Muscle of leg (tissue), 3 donors: ENCODE measurements at regions not wholly inside any gene's neighbourhood (a gene's known extent, or its start where the extent isn't known, plus 50 kb on each side); places are given as distances from the start of the nearest gene placed in this dataset.
A peak's percentile ranks its signal among the peaks of the same experiment; 100 is the strongest.

Experiments
- DNase-seq: peaks from one replicate; pipeline ENCODE4 v3.0.0; 2013
- H3K27ac ChIP-seq: one replicate; pipeline ENCODE4 v1.5.1; 2013; ENCODE audit warnings: mild to moderate bottlenecking, low read length, control low read depth
- H3K27me3 ChIP-seq: one replicate; pipeline ENCODE4 v1.6.1; 2013; ENCODE audit warnings: low read length; ENCODE audit not compliant: control insufficient read depth, insufficient read depth
- H3K36me3 ChIP-seq: one replicate; pipeline ENCODE4 v1.6.1; 2013; ENCODE audit warnings: low read length; ENCODE audit not compliant: control insufficient read depth, insufficient read depth
- H3K4me1 ChIP-seq: one replicate; pipeline ENCODE4 v1.6.1; 2013; ENCODE audit warnings: low read length; ENCODE audit not compliant: control insufficient read depth, insufficient read depth
- H3K4me3 ChIP-seq: one replicate; pipeline ENCODE4 v1.5.1; 2013; ENCODE audit warnings: low read length, control low read depth
- H3K9me3 ChIP-seq: replicated peaks from 2 replicates; pipeline ENCODE4 v1.6.1; 2013; ENCODE audit warnings: low read depth, low read length; ENCODE audit not compliant: control insufficient read depth
- WGBS: methylation state at CpG from one replicate; pipeline ENCODE4 v1.1.5; 2013; ENCODE audit warnings: missing lambda C conversion rate; ENCODE audit not compliant: insufficient coverage; 5-methylcytosine and 5-hydroxymethylcytosine counted together

GRCh38 chr10:128537834-128538330, 411.7 kb upstream of the MKI67 start:
- Histone ChIP-seq H3K36me3 (no peaks in the 10 kb centered on the region), H3K27ac (peak overlapping the region; percentile 10), H3K4me1 (peaks cover 43% of the 10 kb centered on the region), H3K4me3 (no peak overlapping the region), H3K9me3 (no peaks in the 10 kb centered on the region), H3K27me3 (no peaks in the 10 kb centered on the region)
- peak; percentile 45 for DNase-seq
- no CpG with 5 or more reads among the region's 7 CpGs for WGBS

- DNase-seq, result no peak
- Histone ChIP-seq H3K27ac (peak overlapping the region; percentile 92), H3K4me3 (no peak overlapping the region), H3K27me3 (no peaks in the 10 kb centered on the region), H3K4me1 (peaks cover 48% of the 10 kb centered on the region), H3K36me3 (no peaks in the 10 kb centered on the region), H3K9me3 (no peaks in the 10 kb centered on the region)
- WGBS, result 90% methylated on average over 2 of the region's 5 CpGs
These were observed 412.4 kb upstream of the MKI67 start for GRCh38 chr10:128538671-128539070.

GRCh38 chr10:128539510-128540127, 413.4 kb upstream of the MKI67 start:
- 0% methylated on average over 3 of the region's 10 CpGs for WGBS
- H3K27ac ChIP-seq, result peak overlapping the region; percentile 92
- no peaks in the 10 kb centered on the region for H3K27me3 ChIP-seq
- H3K4me1 ChIP-seq, result peaks cover 48% of the 10 kb centered on the region
- DNase-seq, result peak; percentile 88
- no peaks in the 10 kb centered on the region for H3K9me3 ChIP-seq
- no peak overlapping the region for H3K4me3 ChIP-seq
- no peaks in the 10 kb centered on the region for H3K36me3 ChIP-seq

GRCh38 chr10:128540128-128540762, 414.0 kb upstream of the MKI67 start:
- H3K9me3 ChIP-seq, result no peaks in the 10 kb centered on the region
- peaks cover 48% of the 10 kb centered on the region for H3K4me1 ChIP-seq
- no peaks in the 10 kb centered on the region for H3K27me3 ChIP-seq
- no peaks in the 10 kb centered on the region for H3K36me3 ChIP-seq
- DNase-seq, result peak; percentile 95
- H3K4me3 ChIP-seq, result peak overlapping the region; percentile 23
- WGBS, result 6% methylated on average over 26 of the region's 38 CpGs
- H3K27ac ChIP-seq, result peak overlapping the region; percentile 92

- H3K4me3 ChIP-seq, result peak overlapping the region; percentile 23
- 5% methylated on average over 30 of the region's 46 CpGs for WGBS
- peak; percentile 93 for DNase-seq
- H3K27ac ChIP-seq, result peak overlapping the region; percentile 92
- no peaks in the 10 kb centered on the region for H3K27me3 ChIP-seq
- H3K9me3 ChIP-seq, result no peaks in the 10 kb centered on the region
- peaks cover 49% of the 10 kb centered on the region for H3K4me1 ChIP-seq
- H3K36me3 ChIP-seq, result no peaks in the 10 kb centered on the region
These were observed 414.8 kb upstream of the MKI67 start for GRCh38 chr10:128540781-128541761.

- peak overlapping the region; percentile 92 for H3K27ac ChIP-seq
- H3K9me3 ChIP-seq, result no peaks in the 10 kb centered on the region
- 40% methylated on average over 1 of the region's 2 CpGs for WGBS
- DNase-seq, result peak; percentile 50
- H3K4me3 ChIP-seq, result no peak overlapping the region
- no peaks in the 10 kb centered on the region for H3K27me3 ChIP-seq
- peaks cover 49% of the 10 kb centered on the region for H3K4me1 ChIP-seq
- H3K36me3 ChIP-seq, result no peaks in the 10 kb centered on the region
These were observed 415.8 kb upstream of the MKI67 start for GRCh38 chr10:128541926-128542475.

GRCh38 chr10:128542659-128543058, 416.4 kb upstream of the MKI67 start:
- Histone ChIP-seq H3K4me3 (no peak overlapping the region), H3K4me1 (peaks cover 48% of the 10 kb centered on the region), H3K27ac (no peak overlapping the region), H3K9me3 (no peaks in the 10 kb centered on the region), H3K27me3 (no peaks in the 10 kb centered on the region), H3K36me3 (no peaks in the 10 kb centered on the region)
- no peak for DNase-seq
- 74% methylated on average over 6 of the region's 7 CpGs for WGBS

- Histone ChIP-seq H3K36me3 (no peaks in the 10 kb centered on the region), H3K27ac (no peak overlapping the region), H3K4me1 (peaks cover 44% of the 10 kb centered on the region), H3K9me3 (no peaks in the 10 kb centered on the region), H3K4me3 (no peak overlapping the region), H3K27me3 (no peaks in the 10 kb centered on the region)
- WGBS, result 83% methylated on average over 7 of the region's 12 CpGs
- no peak for DNase-seq
These were observed 416.9 kb upstream of the MKI67 start for GRCh38 chr10:128543151-128543550.

GRCh38 chr10:128545216-128545615, 419.0 kb upstream of the MKI67 start:
- DNase-seq, result no peak
- no peaks in the 10 kb centered on the region for H3K9me3 ChIP-seq
- no peak overlapping the region for H3K4me3 ChIP-seq
- no peaks in the 10 kb centered on the region for H3K36me3 ChIP-seq
- 73% methylated on average over 6 of the region's 10 CpGs for WGBS
- no peaks in the 10 kb centered on the region for H3K27me3 ChIP-seq
- H3K4me1 ChIP-seq, result peaks cover 27% of the 10 kb centered on the region
- H3K27ac ChIP-seq, result no peak overlapping the region
